ENCODE measurements at regions not wholly inside any gene's neighbourhood (a gene's known extent, or its start where the extent isn't known, plus 50 kb on each side); places are given as distances from the start of the nearest gene placed in this dataset.

DNA sequence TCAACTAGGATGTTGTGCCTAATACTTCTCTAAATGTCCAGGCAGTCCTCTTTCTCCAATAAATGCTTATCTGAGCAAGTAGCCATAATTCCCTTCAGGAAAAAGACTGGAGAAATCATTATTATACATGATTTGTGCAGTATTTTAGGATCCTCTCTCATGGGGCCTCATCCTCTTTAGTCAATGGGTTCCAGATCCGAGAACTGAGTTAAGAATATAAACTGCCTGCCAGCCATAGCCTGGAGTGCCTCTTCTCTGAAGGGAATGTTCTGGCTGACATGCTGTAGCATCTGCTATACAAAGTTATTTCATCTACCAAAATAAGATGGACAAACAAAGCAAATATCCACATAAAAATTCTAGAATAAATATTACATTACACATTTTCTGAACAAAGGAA, 334.0 kb upstream of the PRMT6 start (continued):
- TF ChIP-seq, protein P1, sequence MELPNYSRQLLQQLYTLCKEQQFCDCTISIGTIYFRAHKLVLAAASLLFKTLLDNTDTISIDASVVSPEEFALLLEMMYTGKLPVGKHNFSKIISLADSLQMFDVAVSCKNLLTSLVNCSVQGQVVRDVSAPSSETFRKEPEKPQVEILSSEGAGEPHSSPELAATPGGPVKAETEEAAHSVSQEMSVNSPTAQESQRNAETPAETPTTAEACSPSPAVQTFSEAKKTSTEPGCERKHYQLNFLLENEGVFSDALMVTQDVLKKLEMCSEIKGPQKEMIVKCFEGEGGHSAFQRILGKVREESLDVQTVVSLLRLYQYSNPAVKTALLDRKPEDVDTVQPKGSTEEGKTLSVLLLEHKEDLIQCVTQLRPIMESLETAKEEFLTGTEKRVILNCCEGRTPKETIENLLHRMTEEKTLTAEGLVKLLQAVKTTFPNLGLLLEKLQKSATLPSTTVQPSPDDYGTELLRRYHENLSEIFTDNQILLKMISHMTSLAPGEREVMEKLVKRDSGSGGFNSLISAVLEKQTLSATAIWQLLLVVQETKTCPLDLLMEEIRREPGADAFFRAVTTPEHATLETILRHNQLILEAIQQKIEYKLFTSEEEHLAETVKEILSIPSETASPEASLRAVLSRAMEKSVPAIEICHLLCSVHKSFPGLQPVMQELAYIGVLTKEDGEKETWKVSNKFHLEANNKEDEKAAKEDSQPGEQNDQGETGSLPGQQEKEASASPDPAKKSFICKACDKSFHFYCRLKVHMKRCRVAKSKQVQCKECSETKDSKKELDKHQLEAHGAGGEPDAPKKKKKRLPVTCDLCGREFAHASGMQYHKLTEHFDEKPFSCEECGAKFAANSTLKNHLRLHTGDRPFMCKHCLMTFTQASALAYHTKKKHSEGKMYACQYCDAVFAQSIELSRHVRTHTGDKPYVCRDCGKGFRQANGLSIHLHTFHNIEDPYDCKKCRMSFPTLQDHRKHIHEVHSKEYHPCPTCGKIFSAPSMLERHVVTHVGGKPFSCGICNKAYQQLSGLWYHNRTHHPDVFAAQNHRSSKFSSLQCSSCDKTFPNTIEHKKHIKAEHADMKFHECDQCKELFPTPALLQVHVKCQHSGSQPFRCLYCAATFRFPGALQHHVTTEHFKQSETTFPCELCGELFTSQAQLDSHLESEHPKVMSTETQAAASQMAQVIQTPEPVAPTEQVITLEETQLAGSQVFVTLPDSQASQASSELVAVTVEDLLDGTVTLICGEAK (IDR thresholded peaks at IDR 0.05; ENCODE audit: borderline replicate concordance), result no peak
- no peak for TF ChIP-seq KDM1A (IDR thresholded peaks at IDR 0.05; ENCODE audit: borderline replicate concordance)
- no peak for TF ChIP-seq ZNF687 (IDR thresholded peaks at IDR 0.05)

DNA sequence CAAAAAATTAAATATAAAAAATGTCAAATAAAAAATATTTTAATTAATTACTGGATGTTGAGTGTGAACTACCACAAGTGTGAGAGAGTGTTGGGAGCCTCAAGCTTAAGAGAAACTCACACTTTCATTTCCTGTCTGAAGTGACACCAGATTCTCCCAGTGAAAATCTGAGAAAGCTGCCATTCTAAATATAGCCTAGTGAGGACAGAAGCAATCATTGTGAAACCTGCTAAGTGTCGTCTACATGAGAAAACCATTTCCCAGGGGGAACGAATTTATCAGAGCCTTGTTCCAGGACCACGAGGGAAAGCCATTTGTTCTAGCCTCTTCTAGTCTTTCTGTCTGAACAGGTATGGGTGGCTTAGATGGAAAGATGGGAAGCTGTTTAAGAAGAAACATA, 329.3 kb upstream of the PRMT6 start:
- RAD21 ChIA-PET (ENCODE audit: unreplicated experiment), result no interaction called here
- DNase-seq (ENCODE audit: low read depth, low spot score) (peak; percentile 28), FAIRE-seq (no peak), ATAC-seq (peak; percentile 65)
- intact Hi-C loops (cut with micrococcal nuclease; ENCODE audit: unreplicated experiment) (no loop called here), in situ Hi-C loops (cut with MboI) (no loop called here)
- H3K27me3 ChIP-seq (replicated peaks in 1 of 2; ENCODE audit: control insufficient read depth in 2 of 2, insufficient read depth in 2 of 2, low read length in 1 of 2), result no peaks in the 10 kb centered on the region
- no peaks in the 10 kb centered on the region for H3K4me1 ChIP-seq (ENCODE audit: control insufficient read depth, insufficient read depth, low read length)
- no peak overlapping the region for H2AFZ ChIP-seq (ENCODE audit: control insufficient read depth, low read depth, low read length)
- CTCF ChIA-PET, result no interaction called here
- BruUV-seq (replicated peaks), result no TSS peak
- H3K9ac ChIP-seq (ENCODE audit: control insufficient read depth, insufficient read depth, low read length), result no peak overlapping the region
- H3K36me3 ChIP-seq (ENCODE audit: control insufficient read depth in 2 of 2, insufficient read depth in 2 of 2, low read length in 1 of 2), result no peaks in the 10 kb centered on the region
- SMC1A ChIA-PET (ENCODE audit: uncharacterized antibody, unreplicated experiment), result no interaction called here
- WGBS (ENCODE audit: insufficient coverage, insufficient replicate concordance, low lambda C conversion rate, missing lambda C conversion rate), result 2% methylated on average over 3 of the region's 3 CpGs
- no peaks in the 10 kb centered on the region for H4K20me1 ChIP-seq (ENCODE audit: control insufficient read depth, insufficient read depth)
- POLR2A ChIA-PET, result interaction anchor here (0.6 kb wide), 1 partner anchor 879 kb away, joined by 4 read pairs; no protein-coding TSS in a partner anchor
- H3K9me3 ChIP-seq (replicated peaks; ENCODE audit: control insufficient read depth, insufficient read depth, low read length), result no peaks in the 10 kb centered on the region
- no peak overlapping the region for H3K27ac ChIP-seq (ENCODE audit: control insufficient read depth, insufficient read depth)
- no peaks in the 10 kb centered on the region for H3K79me2 ChIP-seq (ENCODE audit: control insufficient read depth, insufficient read depth, low read length)
- no peak overlapping the region for H3K4me2 ChIP-seq (ENCODE audit: control insufficient read depth, insufficient read depth)
- H3K4me3 ChIP-seq, result no peak overlapping the region
- TF ChIP-seq BCL3 (IDR thresholded peaks at IDR 0.05; ENCODE audit: borderline replicate concordance, insufficient read depth, low read depth, low read length, poor library complexity, severe bottlenecking) (peak; percentile 60), IKZF2 (IDR thresholded peaks at IDR 0.05) (peak; percentile 64 to 70; a peak in 3 of 4 replicates), EED (IDR thresholded peaks at IDR 0.05; ENCODE audit: low read depth) (peak; percentile 64; the same call in 1 of the 2 replicates), MEF2A (IDR thresholded peaks at IDR 0.05; ENCODE audit: insufficient read depth, low read depth, low read length) (peak; percentile 72)
- TF ChIP-seq, protein P2, sequence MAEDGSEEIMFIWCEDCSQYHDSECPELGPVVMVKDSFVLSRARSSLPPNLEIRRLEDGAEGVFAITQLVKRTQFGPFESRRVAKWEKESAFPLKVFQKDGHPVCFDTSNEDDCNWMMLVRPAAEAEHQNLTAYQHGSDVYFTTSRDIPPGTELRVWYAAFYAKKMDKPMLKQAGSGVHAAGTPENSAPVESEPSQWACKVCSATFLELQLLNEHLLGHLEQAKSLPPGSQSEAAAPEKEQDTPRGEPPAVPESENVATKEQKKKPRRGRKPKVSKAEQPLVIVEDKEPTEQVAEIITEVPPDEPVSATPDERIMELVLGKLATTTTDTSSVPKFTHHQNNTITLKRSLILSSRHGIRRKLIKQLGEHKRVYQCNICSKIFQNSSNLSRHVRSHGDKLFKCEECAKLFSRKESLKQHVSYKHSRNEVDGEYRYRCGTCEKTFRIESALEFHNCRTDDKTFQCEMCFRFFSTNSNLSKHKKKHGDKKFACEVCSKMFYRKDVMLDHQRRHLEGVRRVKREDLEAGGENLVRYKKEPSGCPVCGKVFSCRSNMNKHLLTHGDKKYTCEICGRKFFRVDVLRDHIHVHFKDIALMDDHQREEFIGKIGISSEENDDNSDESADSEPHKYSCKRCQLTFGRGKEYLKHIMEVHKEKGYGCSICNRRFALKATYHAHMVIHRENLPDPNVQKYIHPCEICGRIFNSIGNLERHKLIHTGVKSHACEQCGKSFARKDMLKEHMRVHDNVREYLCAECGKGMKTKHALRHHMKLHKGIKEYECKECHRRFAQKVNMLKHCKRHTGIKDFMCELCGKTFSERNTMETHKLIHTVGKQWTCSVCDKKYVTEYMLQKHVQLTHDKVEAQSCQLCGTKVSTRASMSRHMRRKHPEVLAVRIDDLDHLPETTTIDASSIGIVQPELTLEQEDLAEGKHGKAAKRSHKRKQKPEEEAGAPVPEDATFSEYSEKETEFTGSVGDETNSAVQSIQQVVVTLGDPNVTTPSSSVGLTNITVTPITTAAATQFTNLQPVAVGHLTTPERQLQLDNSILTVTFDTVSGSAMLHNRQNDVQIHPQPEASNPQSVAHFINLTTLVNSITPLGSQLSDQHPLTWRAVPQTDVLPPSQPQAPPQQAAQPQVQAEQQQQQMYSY (CRISPR knock-in tag; IDR thresholded peaks at IDR 0.05), result no peak

Data from GM12878 (cell line).